NAMALWA (cell line): ENCODE measurements at regions not wholly inside any gene's neighbourhood (a gene's known extent, or its start where the extent isn't known, plus 50 kb on each side); places are given as distances from the start of the nearest gene placed in this dataset.

Experiments used
- DNase-seq: peaks from one replicate; pipeline ENCODE4 v3.0.0-alpha.2; 2015; ENCODE audit warnings: low spot score

DNA sequence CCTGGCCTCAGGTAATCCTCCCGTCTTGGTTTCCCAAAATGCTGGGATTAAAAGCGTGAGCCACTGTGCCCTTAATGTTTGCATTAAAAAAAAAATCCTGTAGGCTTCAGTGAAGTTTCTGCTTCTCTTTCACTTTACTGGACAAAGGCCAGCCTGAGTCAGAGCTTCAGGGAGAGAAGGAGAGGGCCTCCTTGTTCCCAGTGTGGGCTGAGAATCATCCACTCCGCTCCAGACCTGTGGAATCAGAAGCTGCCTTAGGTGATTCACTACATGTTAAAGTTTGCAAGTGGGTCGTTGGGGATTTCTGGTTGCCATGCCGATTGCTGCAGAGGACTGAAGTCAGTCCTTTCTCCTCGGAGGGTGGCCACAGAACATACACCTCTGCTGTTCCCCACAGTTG lies 113.3 kb upstream of the EEF1E1 start:
- no peak for DNase-seq

DNA sequence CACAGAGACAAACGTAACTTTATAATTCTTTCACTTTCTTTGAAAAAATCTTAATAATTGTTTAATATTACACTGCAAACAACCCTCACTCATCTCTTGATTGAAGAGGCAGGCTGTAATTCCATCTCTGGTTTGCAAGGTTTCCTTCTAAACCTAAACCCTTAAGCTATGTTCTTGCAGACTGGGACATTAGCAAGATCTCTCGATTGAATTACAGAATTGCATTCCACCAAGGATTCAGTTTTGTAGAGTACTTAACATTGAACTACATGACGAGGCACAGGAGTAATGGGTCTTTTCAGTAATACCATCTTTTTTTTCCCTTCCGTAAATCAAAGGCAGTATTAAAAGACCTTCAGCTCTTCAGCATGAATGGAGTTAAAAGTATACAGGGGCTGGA lies 111.6 kb upstream of the EEF1E1 start:
- DNase-seq: no peak

DNA sequence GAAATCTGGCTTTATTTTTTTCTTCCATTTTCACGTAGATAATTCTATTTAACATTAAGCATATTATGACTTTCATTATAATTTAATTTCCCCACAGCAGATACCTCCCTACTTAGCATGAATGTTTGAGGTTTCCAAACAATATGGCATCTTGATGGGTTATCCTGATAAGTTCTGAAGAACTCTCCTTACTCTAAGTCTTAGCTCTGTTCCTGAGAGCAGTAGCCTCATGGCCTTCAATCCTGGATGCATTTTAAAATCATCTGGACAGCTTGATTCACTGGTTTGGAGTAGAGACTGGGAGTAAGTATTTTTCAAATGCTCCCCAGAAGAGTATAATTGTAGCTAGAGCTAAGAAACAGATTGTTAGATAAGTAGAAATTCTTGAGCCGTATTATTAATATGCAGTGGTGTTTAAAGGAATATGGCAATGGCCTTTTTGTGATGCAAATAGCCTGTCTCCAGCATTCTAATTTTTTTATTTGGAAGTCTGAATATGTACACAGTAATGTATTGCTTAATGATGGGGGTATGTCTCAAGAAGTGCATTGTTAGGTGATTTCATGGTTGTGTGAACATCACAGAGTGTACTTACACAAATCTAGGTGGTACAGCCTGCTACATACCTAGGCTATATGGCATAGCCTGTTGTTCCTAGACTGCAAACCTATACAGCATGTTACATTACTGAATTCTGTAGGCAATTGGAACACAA lies 110.5 kb upstream of the EEF1E1 start:
- no peak for DNase-seq

DNA sequence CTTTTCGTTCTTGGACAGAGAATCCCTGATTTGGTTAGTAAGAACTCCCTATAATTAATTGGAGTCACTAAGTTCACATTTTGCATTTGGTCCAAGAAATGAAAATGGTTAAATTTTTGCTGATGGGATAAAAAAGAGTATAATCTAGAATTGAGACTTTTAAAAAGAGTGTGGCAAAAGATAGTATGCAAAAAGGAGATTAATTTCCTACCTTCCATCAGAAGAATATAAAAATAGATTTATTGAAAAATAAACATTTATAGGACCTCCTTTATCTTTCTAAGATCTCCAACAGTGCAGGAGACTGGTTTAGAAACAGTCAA lies 105.5 kb upstream of the EEF1E1 start:
- DNase-seq: no peak

DNA sequence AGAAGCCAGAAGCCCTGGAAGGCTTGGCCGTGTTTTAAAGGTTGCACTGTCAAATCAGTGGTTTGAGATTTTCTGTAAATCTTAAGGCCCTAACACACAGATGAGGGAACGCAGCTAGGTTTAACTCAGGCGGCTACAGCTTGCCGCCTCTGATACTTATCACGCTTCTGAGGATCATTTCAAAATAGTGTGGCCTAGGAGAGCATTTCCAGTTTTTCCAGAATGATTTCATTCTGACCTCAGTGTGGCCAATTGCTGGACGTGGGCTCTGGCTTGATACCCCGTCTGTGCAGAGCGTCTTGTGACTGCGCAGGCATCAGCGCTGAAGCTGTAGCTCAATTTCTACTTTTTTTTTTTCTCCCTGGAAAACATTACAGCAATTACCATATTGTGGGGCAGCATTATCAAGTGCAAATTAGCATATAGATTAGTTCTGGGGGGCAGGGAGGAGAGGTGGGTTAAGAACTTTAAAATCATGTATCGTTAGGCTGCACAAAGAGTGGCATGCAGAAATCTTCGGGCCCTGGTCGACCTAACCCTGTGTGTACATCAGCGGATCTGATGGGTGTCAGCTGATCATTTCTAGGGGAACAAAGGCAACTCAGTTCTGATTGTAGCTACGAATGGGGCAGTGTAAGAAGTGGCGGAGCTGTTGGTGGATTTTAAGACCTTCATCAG lies 105.0 kb upstream of the EEF1E1 start:
- DNase-seq: no peak

DNA sequence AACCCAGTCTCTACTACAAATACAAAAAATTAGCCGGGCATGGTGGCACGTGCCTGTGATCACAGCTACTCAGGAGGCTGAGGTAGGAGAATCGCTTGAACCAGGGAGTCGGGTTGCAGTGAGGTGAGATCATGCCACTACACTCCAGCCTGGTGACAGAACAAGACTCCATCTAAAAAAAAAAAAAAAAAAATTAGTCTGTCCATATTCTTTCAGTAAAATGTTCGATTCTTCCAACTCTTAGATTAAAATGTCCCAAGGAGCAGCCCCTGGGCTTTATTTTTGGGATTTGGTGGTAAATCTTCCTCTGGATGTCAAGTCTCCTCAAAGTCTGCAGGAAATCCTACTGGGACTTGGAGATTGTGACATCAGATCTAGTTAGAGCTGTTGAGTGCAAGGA lies 101.0 kb upstream of the EEF1E1 start:
- no peak for DNase-seq

DNA sequence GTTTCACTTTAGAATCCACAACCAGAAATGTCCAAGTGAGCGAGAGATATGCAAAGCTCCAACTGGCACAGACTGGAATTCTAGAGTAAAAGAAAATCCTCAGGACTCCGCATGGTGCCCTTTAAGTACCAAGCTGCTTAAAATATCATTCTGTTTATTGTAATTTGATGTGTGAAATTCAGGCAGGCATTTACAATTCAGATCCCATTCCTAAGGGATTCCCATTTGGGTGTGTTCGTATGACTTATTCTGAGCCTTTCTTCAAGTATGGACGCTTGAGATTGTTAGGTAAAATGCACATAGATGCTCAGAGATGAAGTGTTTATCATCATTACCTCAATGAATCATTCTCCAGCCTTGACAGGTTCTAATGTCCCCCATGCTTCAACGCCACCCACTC lies 99.3 kb upstream of the EEF1E1 start:
- no peak for DNase-seq

DNA sequence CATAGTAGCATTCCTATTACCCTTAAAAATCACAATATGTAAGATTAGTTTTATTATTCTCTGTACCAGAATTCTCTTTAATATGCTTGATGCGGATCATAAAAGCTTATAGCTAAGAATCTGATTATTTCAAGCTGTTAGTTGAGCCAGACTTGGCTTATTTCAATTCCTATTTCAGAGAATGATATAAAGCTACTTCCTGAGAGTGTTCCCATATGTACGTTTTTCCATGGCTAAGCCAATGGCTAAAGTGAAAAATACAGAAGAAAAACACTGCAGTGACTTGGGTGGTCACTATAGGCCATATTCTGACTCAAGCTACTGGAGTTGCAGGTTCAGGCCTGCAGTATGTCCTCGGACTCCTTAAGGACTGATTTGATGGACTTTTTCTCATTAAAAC lies 97.9 kb upstream of the EEF1E1 start:
- DNase-seq: no peak

DNA sequence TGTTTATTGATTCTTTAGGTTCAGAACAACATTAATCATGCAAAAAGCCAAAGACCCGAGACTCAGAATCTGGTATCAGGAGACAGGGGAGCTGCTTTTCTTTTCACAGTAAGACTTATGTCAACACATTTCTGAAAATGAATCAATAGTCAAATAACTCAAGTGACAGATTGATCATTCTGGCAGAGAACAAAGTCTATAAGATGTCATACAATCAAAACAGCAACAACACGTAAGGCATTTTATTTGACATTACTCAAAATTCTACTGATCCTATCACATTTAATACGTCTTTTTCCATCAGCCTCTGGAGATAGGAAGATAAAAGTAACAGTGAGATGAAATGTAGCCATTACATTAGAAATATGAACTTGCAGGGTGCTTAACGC lies 93.4 kb upstream of the EEF1E1 start:
- DNase-seq: no peak

DNA sequence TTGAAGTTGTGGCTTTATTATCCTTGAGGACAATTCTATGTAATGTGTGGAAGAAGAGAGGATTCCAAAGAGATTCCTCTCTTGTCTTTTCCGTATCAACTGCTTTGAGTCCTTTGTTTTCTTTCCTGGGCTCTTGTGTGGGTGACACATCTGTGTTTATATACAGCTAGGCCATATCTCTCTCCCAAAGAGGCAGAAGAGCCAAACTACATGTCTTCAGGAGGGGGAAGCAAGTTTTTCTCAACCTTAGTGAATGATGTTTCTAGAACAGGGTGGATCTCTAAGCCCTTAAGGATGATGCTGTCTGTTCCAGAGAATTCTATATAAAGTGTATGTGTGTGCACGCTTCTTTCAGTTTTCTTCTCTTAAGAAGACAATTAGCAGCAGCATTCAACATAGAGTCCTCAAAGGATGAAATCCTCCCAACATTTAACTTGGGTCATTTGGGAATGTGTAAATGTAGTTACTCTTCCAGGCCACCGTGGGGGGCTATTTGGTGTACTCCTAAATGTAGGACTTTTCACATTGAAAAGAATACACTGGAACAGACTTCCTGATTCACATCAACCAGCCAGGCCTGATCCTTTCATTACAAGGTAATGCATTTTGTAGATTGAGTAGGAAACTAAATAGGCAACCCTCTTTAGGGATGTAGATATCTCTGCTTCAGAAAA lies 92.8 kb upstream of the EEF1E1 start:
- peak; percentile 9 for DNase-seq

DNA sequence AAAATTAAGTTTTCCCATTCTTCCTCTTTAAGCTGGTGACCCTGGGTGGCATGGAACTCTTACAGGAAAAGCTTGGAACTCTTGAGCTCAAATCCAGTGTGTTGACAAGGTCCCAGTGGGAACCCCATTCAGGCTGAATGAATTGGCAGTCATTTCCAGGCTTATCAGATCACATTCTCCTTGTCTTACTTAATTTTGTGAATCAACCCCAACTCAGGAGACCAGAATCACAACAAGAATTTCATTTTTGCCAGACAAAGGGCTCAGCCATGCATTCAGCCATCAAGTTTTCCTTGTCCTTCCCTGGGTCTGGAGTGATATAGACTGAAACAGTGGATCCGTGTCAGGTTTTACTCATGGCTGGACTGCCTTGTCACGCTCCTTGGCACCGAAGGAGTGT lies 92.1 kb upstream of the EEF1E1 start:
- DNase-seq: no peak

DNA sequence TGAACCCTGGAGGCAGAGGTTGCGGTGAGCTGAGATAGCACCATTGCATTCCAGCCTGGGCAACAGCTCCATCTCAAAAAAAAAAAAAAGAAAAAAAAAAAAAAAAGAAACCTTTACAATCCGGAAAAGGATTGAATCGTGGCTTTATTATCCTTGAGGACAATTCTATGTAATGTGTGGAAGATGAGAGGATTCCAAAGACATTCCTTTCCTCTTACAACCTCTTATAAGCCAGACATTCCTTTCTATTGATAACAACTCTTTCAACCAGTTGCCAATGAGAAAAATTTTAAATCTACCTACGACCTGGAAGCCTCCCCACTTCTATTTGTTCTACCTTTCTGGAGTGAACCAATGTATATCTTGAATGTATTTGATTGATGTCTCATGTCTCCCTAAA lies 91.2 kb upstream of the EEF1E1 start:
- no peak for DNase-seq

DNA sequence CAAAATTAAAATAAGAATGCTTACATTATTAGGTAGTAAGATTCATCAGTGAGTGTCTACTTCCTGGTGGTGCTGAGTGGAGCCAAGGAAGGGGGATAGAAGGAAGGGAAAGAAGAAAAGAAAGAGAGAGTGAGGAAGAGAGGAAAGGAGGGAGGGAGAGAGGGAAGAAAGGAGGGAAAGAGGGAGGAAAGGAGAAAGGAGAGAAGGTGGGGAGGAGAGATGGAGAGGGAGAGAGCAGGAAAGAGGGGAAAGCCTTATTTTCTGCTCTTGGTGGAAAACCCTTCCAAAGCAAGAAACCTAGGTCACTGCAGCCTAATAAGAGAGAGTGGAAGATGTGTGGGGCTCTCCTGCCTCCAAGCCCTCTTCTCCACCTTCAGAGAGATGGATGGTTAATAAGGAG lies 90.2 kb upstream of the EEF1E1 start:
- no peak for DNase-seq

DNA sequence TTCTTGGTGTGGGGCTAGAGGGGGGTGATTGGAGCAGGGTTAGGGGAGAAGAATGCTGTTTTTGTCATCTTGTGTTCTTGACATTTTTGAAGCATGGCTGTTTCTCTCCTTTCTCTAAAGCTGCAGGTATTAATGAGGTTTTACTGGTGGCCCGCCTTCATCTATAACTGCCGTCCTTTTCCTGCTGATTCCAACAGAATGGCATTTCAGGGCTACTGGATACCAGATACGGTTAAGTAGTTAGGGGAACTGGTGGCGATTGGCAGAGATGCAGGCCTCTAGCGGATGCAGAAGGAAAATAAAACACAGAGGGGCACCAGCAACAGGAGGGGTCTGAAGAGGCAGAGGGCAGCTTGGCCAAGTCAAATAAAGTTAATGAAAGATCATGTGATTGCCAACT lies 89.7 kb upstream of the EEF1E1 start:
- no peak for DNase-seq

DNA sequence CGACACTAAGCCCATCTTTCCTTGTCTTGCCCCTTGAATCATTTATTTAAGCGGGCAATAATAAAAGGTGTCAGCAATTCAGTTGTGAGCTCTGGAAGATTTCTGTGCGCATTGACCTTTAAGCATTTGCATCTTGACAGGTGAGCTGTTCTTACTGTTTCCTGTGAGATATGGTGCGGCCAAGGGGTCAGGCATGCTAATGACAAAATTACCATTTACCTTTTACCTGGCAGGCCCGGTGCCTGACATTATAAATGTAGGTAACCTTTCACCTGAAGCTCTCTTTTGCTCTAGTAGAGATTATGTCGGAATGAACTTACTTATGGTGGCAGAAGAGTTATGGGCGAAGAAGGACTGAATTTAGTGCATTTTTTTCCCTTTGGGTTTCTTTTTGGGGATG lies 89.3 kb upstream of the EEF1E1 start:
- DNase-seq: no peak

DNA sequence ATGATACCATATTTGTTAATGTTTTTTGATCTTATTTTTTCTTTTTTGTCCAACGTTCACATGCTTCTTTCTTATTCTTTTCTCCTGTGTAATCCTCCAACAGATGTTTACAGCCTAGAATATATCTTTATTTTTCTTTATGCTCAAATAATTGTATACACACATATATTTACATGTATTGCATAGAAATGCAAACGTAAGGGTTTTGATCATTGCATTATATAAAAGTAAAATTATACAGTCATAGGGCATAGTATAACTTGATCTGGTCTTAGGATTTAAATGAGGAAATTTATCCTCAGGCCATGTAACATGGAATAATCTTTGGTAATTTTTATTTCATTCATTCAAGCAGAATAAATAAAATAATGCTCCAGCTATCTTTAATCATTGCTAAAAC lies 84.9 kb upstream of the EEF1E1 start:
- no peak for DNase-seq

DNA sequence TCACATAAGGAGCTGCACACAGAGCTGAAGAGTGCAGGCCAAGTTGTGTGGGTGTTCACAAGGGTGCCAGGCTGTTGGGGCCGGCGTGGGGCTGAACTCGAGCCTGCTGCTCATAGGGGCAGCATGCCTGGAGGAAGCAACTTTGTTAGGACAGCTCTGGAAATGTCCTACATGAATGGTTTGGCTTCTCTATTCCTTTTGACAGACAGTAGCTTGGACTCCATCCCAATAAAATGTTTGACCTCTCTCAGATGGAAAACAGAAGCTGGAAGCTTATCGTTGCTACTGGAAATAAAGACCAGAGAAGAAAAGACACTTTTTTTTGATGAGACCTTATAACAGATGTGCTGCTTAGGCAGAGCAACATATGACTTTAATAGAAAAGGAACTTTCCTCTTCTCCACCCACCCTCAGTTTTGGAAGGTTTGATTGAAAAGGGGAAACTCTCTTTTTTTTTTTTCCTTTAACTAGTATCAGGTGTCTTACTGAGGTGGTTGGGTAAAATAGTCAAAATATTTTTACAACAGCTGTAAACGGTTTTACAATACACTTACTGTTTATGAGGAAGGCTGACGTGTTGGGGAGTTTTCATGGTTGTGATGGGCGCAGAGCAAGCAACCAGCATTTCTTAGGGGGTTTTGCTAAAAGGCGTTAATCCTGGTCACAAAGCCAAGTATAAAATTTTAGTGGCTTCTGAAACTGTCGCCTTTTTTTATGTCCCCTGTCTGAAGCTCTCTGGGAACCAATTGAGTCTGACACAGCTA lies 80.7 kb upstream of the EEF1E1 start:
- no peak for DNase-seq

DNA sequence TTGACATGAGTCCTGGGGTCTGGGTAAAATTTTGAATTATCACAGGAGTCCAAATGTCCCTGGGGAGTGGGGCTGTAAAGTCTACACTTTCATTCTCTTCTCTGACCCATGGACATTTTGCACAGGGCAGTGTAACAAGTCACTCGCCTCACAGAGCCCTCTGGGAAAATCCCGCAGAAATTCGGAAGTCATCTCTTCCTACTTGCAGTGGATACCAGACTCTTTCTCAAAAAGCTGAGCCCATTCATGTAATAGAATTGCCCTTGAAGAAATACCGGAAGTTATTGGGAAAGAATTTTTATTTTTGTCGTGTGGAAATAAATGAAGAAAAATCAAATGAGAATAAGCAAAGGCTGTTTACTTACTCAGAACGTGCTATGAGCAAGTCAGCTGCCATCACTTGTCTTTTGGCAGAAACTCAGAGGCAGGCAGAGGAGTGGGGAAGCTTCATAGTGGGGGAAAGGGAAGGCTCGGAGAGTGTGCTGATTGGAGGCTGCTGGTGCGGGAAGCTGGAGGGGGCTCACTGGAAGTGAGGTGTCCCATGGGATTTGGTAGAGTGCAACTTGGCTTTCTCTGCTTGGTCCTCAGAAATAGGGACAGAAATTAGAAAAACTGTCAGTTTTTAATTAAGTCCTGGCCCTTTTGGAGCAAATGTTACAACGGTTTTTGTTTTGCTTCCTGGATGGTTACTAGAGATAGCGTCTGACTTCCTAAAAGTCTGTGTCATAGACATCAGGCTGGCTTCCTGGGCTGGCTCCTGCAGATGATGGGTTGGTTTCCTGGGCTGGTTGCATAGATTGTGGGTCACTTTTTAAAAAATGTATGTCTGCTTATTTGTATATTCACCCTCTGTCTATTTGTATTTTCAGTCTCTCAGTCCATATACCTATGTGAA lies 79.8 kb upstream of the EEF1E1 start:
- no peak for DNase-seq

DNA sequence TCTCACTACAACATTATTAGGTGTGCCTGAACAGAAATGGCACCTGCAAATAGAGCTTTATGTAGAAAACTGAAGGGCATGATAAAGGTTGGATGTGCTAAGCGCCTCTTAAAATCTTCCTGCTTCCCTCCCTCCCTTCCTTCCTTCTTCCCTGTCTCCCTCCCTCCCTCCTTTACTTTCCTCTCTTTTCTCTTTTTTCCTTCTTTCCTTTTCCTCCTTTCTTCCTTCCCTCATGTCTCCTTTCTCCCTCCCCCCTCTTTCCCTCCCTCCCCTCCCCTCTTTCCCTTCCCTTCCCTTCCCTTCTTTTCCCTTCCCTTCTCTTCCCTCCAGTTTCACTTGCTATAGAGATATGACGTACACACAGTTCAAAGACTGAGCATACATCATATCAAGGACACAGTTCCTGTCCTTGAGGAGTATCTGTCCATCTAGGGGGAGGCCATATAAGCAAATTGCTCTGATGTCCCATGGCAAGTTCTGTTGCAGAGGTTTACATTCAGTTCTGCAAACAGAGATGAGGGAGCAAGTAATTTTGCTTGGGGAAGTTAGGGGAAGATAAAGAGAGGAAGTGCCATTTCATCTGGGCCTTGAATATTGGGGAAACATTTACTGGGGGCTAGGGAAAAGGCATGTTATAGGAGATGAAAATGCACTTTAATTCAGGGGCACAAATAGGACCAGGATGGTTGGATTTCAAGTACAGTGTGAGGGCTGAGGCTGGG lies 79.0 kb upstream of the EEF1E1 start:
- DNase-seq: no peak

DNA sequence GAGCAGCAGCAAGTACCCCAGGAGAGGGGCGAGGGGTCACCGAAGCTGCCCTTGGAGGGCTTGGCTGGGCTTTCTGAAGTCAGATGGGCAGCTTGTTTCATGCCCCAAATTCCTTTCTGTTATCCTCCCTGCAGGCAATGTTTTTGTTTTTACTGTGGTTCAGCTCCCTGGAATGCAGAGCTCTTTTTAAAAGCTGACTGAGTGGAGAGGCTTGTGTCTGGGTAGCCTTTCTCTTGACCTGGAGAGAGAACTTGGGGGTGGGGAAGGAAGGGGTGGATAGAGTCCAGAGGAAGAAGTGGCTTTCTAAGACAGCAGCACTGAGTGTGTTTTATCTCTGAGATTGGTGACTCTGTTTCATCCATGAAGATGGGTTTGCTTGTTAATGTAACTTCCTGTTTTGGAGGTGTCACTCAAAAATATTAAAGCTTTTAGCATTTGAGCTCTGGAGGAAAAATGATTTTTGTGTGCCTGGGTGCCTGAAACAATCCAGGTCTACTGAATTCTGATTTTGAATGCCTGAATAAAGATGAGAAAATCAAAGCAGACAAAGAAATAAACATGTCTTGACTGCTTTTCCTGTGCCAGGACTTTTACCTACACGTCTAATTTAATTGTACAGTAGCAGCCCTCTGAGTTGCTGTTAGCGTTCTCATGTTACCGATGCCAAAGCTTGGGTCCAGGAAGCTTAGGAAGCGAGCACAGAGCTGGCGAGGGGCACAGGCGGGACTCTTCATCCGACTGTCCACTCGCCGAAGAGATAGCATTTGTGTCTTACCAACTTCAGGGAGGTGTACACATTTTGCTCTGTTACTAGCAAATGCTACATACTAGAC lies 78.2 kb upstream of the EEF1E1 start:
- no peak for DNase-seq
